DND-41 (cell line): ENCODE measurements at regions not wholly inside any gene's neighbourhood (a gene's known extent, or its start where the extent isn't known, plus 50 kb on each side); places are given as distances from the start of the nearest gene placed in this dataset.
"Not testable (repeated sequence)": the region's sequence is repeated elsewhere in the genome, so short reads cannot be mapped to it uniquely, and the experiment has no call there.

ENCODE experiments used
- ATAC-seq: fragments of 200-7000 bp; cut with Tn5 transposase; 3 replicates; pipeline ENCODE4 v1.9.1; 2021; ENCODE audit warnings: low read depth; ENCODE audit not compliant: insufficient read depth
- DNase-seq: peaks from one replicate; pipeline ENCODE4 v3.0.0-alpha.2; 2020
- H2AFZ ChIP-seq: 2 replicates; pipeline ENCODE4 v1.6.0; 2012; ENCODE audit warnings: low read depth, low read length
- H3K27ac ChIP-seq: 2 replicates; pipeline ENCODE4 v1.5.1; 2012; ENCODE audit warnings: low read length, inconsistent platforms
- H3K27me3 ChIP-seq: fragments of 200-600 bp; sonication (generic); 2 replicates; pipeline ENCODE4 v1.6.0; 2012; ENCODE audit warnings: low read length, mild to moderate bottlenecking, inconsistent platforms; ENCODE audit not compliant: insufficient read depth, poor library complexity
- H3K36me3 ChIP-seq: 2 replicates; pipeline ENCODE4 v1.5.1; 2012; ENCODE audit warnings: low read length, inconsistent platforms; ENCODE audit not compliant: insufficient read depth
- H3K4me1 ChIP-seq: 2 replicates; pipeline ENCODE4 v1.5.1; 2012; ENCODE audit warnings: mild to moderate bottlenecking, low read length; ENCODE audit not compliant: insufficient read depth
- H3K4me2 ChIP-seq: 2 replicates; pipeline ENCODE4 v1.6.0; 2012; ENCODE audit warnings: mild to moderate bottlenecking, moderate library complexity, low read length, inconsistent platforms; ENCODE audit not compliant: insufficient read depth
- H3K4me3 ChIP-seq, 2 experiments: fragments of 200-600 bp in 1 of 2; shearing (Covaris generic) in 1 of 2; 2 replicates each; pipeline ENCODE4 v1.5.1; 2012 to 2016; ENCODE audit warnings: inconsistent platforms in 2 of 2, low read length in 2 of 2, mild to moderate bottlenecking in 2 of 2, low read depth in 1 of 2, moderate library complexity in 1 of 2
- H3K79me2 ChIP-seq: 2 replicates; pipeline ENCODE4 v1.6.0; 2012; ENCODE audit warnings: low read length, inconsistent platforms; ENCODE audit not compliant: insufficient read depth
- H3K9ac ChIP-seq: 2 replicates; pipeline ENCODE4 v1.6.0; 2012; ENCODE audit warnings: low read depth, mild to moderate bottlenecking, inconsistent platforms, low read length, moderate library complexity
- H3K9me3 ChIP-seq: 2 replicates; pipeline ENCODE4 v1.5.1; 2012; ENCODE audit warnings: low read length, moderate library complexity, mild to moderate bottlenecking, inconsistent platforms; ENCODE audit not compliant: insufficient read depth, severe bottlenecking
- H4K20me1 ChIP-seq: 2 replicates; pipeline ENCODE4 v1.6.0; 2012; ENCODE audit warnings: low read length; ENCODE audit not compliant: insufficient read depth

DNA sequence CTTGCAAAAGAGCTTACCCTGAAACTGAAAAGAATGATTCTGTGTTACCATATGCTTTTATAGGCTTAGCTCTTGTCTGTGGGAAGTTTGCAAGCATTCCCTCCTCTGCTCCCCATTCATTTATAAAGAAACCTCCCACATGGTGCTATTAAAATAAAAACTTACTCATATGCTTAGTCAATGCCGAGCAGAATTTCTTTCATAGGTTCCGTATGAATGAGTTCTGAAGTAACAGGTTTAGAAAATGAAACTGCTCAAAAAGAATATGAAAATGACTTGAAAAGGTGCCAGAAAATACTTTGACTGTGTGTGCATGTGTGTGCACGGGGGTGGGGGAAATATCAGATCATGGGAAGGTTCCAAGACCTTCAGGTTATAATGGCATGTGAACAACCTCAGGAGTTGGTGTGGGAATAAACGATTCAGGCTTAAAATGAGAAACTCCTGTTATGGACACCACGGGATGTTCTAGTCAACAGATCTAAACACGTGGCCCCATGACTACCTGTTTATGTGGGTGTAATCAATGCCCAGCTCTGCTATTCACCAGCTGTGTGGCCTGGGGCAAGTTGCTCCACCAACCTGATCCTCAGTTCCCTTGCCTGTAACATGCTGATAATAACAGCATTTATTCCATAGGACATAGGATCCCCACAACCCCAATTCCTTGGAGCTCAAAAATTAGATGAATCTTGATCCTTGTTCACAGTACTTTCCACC lies 293.7 kb upstream of the PLGLB1 start:
- not testable (repeated sequence) for H3K27ac ChIP-seq, H3K36me3 ChIP-seq, H3K9me3 ChIP-seq, H3K79me2 ChIP-seq, H3K9ac ChIP-seq, H3K4me2 ChIP-seq, H4K20me1 ChIP-seq, DNase-seq, ATAC-seq, H3K4me1 ChIP-seq, H3K27me3 ChIP-seq, H2AFZ ChIP-seq, H3K4me3 ChIP-seq

DNA sequence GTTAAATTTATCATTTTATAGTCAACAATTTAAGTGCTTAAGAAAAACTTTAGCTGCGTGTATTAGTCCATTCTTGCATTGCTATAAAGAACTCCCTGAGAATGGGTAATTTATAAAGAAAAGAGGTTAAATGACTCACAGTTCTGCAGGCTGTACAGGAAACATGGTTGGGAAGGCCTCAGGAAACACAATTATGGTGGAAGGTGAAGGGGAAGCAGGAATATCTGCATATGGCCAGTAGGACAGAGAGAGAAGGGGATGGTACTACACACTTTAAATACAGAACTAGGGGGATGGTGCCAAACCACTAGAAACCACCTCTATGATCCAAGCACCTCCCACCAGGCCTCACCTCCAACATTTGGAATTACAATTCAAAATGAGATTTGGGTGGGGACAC lies 295.5 kb upstream of the PLGLB1 start:
- ATAC-seq, H3K27ac ChIP-seq, H3K4me2 ChIP-seq, H3K79me2 ChIP-seq, H3K4me1 ChIP-seq, H3K4me3 ChIP-seq, H4K20me1 ChIP-seq, H3K27me3 ChIP-seq, DNase-seq, H3K36me3 ChIP-seq, H3K9me3 ChIP-seq, H3K9ac ChIP-seq, H2AFZ ChIP-seq: not testable (repeated sequence)

DNA sequence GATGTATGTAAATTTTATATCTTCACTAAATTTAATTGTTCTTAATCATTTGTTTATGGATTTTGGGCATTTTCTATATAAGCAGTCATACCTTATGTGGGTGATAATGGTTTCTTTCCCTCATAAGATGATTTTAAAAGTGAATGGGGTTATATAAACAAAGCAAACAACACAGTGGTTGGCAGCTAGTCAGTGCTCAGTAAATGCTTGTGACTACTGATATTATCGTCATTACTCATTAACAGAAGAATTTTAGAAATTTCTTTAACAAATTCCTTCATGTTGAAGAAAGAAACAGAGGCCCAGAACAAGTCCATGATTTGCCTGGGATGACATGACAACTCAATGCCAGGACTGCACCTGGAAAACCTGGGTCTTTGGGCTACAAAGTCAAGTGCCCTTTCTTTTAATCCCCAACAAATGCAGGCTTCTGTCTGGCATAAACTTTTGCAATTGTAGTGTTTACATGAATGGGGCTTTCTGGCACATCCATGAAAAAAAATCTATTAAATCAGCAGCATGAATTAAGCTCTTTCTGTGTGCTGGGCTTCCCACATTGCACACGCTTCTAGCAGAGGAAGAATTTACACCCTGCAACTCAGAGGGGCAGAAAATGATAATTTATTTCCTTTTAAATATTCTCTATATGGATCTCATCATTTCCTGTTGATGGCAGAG lies 297.3 kb upstream of the PLGLB1 start:
- H3K9me3 ChIP-seq, H4K20me1 ChIP-seq, H3K9ac ChIP-seq, H3K27ac ChIP-seq, H3K36me3 ChIP-seq, DNase-seq, H3K4me2 ChIP-seq, H3K4me1 ChIP-seq, ATAC-seq, H3K4me3 ChIP-seq, H2AFZ ChIP-seq, H3K27me3 ChIP-seq, H3K79me2 ChIP-seq: not testable (repeated sequence)

DNA sequence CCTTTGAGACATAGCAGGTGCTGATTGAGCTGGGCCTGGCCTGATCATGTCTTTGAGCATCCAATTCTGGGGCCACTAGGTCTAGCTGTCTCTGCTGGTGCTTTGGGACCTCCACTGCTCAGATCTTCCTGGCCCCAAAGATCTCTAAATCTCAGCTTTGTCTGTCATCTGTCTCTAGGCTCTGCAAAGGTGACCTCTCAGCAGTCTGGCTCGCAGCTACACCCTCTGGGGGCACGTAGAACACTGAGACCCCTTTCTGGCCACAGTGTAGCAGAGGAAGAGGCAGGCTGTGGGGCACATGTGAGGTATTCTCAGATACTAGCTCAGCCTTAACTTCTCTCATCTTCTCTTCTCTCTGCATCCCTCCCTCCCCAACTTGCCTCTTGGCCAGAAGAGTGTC lies 298.1 kb upstream of the PLGLB1 start:
- not testable (repeated sequence) for H3K9ac ChIP-seq, ATAC-seq, DNase-seq, H3K4me2 ChIP-seq, H3K36me3 ChIP-seq, H4K20me1 ChIP-seq, H3K9me3 ChIP-seq, H3K79me2 ChIP-seq, H2AFZ ChIP-seq, H3K27me3 ChIP-seq, H3K27ac ChIP-seq, H3K4me1 ChIP-seq, H3K4me3 ChIP-seq

DNA sequence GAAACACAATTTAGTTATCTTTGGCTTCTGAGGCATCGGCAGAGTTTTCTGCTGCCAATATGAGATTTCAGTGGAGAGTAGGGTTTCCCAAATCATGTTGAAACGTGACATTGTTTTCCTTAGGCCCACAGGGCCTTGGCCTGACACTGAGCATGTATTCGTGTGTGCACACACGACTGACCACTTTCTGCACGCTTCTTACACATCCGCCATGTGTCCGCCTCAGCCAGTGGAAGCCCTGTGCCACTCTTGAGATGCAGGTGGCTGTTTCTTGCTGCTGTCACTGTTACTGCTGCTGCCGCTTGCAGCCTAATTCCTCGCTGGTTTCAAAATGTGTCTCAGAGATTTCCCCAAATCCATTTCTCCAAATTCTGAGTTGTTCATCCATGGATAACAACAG lies 299.6 kb upstream of the PLGLB1 start:
- H3K79me2 ChIP-seq, H3K4me2 ChIP-seq, DNase-seq, H3K4me3 ChIP-seq, ATAC-seq, H3K36me3 ChIP-seq, H3K4me1 ChIP-seq, H3K27ac ChIP-seq, H4K20me1 ChIP-seq, H3K9ac ChIP-seq, H3K27me3 ChIP-seq, H2AFZ ChIP-seq, H3K9me3 ChIP-seq: not testable (repeated sequence)

DNA sequence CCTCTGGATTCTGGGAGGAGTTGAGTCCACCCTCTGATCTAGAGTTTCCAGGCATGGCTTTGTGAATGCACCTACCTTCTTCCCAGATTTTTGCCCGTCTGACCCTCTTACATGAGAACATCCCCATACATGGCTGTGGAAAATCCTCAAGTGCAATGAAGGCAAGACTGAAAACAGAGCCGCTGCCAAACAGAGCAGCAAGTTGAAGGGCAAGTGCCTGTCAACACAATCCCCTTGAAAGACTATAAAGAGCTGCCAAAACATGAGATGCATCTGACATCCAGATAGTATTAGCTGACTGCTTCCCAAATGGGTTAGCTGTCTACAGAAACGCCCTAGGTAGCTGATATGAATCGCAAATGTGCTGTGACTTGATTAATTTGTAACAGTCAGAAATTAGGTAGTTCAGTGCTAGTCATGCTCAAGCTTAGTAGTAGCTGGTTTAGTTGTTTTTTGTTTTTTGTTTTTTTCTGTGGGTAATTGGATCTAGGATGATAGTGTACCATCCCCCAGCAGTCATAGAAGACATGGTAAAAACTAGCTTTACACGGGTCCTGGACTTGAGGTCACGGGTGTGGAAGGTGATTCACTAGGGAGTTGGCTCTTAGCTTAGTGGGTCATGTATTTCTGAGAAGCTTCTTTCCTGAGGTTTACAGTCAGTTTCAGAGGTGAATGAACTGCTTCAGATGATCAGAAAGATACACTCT lies 302.8 kb upstream of the PLGLB1 start:
- not testable (repeated sequence) for H3K27me3 ChIP-seq, H3K79me2 ChIP-seq, H3K4me2 ChIP-seq, H3K9me3 ChIP-seq, H2AFZ ChIP-seq, H3K4me1 ChIP-seq, DNase-seq, H3K36me3 ChIP-seq, H3K4me3 ChIP-seq, H3K9ac ChIP-seq, H3K27ac ChIP-seq, H4K20me1 ChIP-seq
- peak; percentile 39; the same call in 1 of the 3 replicates for ATAC-seq

DNA sequence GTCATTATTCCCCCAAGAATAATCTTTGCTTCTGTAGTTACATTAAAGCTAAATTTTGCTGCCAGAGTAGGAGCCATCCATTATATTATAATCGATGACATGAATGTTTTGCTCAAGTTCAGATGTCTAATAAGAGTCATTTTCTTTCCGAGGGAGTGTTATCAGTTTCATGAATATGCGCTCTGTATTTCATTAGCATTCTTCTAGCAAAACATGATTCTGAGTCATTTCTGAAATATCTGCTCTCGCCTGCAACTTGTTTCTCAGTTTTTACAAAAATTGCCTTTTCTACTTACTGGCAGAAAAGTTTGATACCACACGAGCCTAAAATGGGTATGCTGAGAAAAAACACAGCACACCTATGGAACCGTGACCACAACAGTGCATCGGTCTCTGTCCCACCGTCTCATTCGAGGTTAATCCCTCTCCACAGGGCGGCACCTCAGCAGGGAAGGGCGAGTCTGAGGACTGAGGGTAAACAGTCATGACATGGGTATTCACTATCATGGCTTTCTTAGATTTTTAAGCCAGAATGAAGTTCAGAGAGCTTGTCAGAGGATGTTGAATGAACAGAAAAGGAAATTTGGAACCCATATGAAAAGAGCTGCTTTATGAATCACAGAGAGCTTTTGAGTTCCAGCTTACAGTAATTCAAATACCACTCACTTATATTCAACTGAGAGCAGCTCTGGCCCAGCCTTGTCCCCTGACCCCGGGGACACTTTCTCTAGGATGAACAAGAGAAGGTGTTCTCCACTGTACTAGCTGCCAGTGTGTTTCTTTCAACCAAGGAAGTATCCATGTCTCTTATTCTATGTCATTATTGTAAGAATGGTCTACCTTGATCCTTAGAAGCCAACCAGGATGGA lies 303.6 kb upstream of the PLGLB1 start:
- not testable (repeated sequence) for H3K4me2 ChIP-seq, H4K20me1 ChIP-seq, H3K27me3 ChIP-seq, H3K9me3 ChIP-seq, H3K4me1 ChIP-seq, H3K79me2 ChIP-seq, H3K36me3 ChIP-seq, H2AFZ ChIP-seq, H3K4me3 ChIP-seq, H3K9ac ChIP-seq, H3K27ac ChIP-seq, DNase-seq
- ATAC-seq, result peak; percentile 48; the same call in 1 of the 3 replicates
